GM12891 (cell line): ENCODE measurements at regions not wholly inside any gene's neighbourhood (a gene's known extent, or its start where the extent isn't known, plus 50 kb on each side); places are given as distances from the start of the nearest gene placed in this dataset.

Experiments
- PAX5 ChIP-seq: IDR thresholded peaks from 2 replicates; pipeline ENCODE4 v1.6.1; 2011; ENCODE audit warnings: low read length, moderate library complexity, mild to moderate bottlenecking; ENCODE audit not compliant: insufficient read depth, severe bottlenecking
- POLR2A ChIP-seq: IDR thresholded peaks from 2 replicates; pipeline ENCODE4 v1.6.1; 2011; ENCODE audit warnings: low read depth, low read length, control low read depth
- POLR2AphosphoS5 ChIP-seq: IDR thresholded peaks from 2 replicates; pipeline ENCODE4 v1.6.1; 2011; ENCODE audit warnings: low read depth, low read length, control low read depth
- POU2F2 ChIP-seq: IDR thresholded peaks from 2 replicates; pipeline ENCODE4 v1.6.1; 2011; ENCODE audit warnings: low read depth, mild to moderate bottlenecking, control low read depth, low read length, moderate library complexity
- SPI1 ChIP-seq: IDR thresholded peaks from 2 replicates; pipeline ENCODE4 v1.6.1; 2011; ENCODE audit warnings: low read depth, low read length, control low read depth
- TAF1 ChIP-seq: IDR thresholded peaks from 2 replicates; pipeline ENCODE4 v1.6.1; 2011; ENCODE audit warnings: low read depth, low read length, control low read depth

DNA sequence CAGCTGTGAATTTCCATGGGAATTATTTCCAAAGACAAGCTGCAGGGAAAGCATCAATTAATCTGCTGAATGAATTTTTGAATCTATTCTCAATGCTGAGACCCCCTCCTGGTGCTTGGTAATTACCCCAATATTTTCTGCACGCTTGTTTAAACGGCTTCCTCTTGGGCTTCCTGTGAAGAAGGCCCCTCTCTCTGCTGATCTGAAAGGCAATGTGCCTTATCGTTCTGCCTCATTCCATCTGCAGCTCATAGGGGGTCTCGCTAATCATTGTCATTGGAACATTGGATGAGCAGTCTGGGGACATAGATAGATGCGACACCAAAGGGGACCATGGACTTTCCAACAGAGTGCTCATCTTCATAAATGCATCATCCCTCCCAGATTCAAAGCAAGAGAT lies 851.6 kb downstream of the PDHA2 start:
- TF ChIP-seq POLR2A, result no peak
- TF ChIP-seq POU2F2, result no peak
- no peak for TF ChIP-seq POLR2AphosphoS5
- TF ChIP-seq SPI1, result no peak
- TF ChIP-seq TAF1, result no peak
- TF ChIP-seq PAX5, result no peak
